ENCODE measurements at regions not wholly inside any gene's neighbourhood (a gene's known extent, or its start where the extent isn't known, plus 50 kb on each side); places are given as distances from the start of the nearest gene placed in this dataset.

DNA sequence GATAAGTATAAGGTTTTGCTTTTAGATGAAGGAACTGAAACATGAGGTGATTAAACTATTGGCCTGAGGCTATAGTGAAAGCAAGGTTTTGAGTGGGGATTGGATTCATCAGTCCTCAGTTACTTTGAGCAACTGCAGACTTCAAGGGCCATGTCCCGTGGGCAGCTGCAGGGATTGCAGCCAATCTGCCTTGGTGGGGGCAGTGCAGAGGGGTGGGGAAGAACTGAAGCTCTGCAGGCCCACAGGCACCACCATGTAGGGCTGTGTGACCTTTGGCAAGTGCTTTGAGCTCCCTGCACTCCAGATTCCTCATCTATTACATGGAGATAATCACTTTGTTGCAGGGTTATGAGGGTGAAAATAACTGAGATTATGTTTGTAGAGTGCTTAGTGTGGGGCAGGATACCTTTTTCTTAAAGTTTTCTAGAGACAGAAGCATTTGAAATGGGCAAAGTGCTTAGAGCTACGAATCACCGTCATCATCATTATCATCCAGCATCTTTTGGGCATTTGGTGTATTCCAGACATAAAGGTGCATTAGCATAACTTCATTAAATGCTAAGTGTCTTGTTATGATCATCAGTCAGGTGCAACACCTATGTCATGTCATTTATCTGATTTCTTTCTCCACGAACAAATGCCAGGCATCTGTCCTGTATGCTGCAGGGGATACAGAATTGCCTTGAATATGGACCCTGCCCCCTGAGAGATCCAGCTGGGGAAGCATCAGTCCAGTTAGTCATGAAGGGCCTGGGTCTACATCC, 72.1 kb upstream of the TENM4 start:
- TF ChIP-seq CTCF (IDR thresholded peaks at IDR 0.05; ENCODE audit: extremely low read depth, insufficient read depth, missing control alignments): no peak
- no peak for DNase-seq (ENCODE audit: low spot score)
- in situ Hi-C loops (cut with MboI; ENCODE audit: low pct_unique_long_range_greater_than_20kb, low sequenced_read_pairs, unreplicated experiment): no loop called here

GRCh38 chr11:79510960-79511359, 70.1 kb upstream of the TENM4 start:
- in situ Hi-C loops (cut with MboI; ENCODE audit: low pct_unique_long_range_greater_than_20kb, low sequenced_read_pairs, unreplicated experiment): no loop called here
- no peak for TF ChIP-seq CTCF (IDR thresholded peaks at IDR 0.05; ENCODE audit: extremely low read depth, insufficient read depth, missing control alignments)
- no peak for DNase-seq (ENCODE audit: low spot score)

DNA sequence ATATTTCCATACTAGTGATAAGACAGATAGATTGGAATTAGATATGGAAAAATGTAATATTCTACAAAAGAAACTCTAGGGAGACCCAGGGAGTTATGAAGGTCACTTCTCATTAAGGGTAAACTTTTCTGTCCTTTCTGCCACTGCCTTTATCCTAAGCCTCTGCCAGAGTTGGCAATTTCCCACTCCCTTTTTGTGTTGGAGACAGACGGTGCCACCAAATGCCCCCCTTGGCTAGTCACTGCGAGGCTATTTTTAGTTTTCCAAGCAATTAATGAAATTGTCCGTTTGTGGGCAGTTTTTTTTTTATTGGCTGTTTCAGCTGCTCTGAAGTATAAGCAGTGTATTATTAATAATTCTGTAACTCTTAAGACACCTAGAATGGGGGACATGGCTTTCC, 67.6 kb upstream of the TENM4 start:
- in situ Hi-C loops (cut with MboI; ENCODE audit: low pct_unique_long_range_greater_than_20kb, low sequenced_read_pairs, unreplicated experiment): no loop called here
- no peak for TF ChIP-seq CTCF (IDR thresholded peaks at IDR 0.05; ENCODE audit: extremely low read depth, insufficient read depth, missing control alignments)
- no peak for DNase-seq (ENCODE audit: low spot score)

DNA sequence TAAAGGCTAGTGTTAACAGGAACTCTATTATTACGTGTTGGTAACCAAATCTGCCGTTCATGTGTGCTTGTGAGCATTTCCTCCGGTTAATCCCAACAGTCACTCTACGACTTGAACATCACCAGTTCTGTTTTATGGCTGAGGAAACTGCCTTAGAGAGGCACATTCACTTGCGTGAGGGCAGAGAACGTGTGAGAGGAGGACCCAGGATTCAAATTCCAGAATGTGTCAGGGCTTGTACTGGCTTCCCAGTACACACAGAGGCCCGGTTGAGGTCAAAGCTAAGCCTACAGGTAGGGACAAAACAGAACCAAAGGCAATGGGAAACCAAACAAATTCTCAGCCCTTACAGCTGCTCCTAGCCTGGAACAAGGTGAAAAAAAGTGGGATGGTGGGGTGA, 66.9 kb upstream of the TENM4 start:
- in situ Hi-C loops (cut with MboI; ENCODE audit: low pct_unique_long_range_greater_than_20kb, low sequenced_read_pairs, unreplicated experiment): no loop called here
- no peak for DNase-seq (ENCODE audit: low spot score)
- TF ChIP-seq CTCF (IDR thresholded peaks at IDR 0.05; ENCODE audit: extremely low read depth, insufficient read depth, missing control alignments): no peak

- in situ Hi-C loops (cut with MboI; ENCODE audit: low pct_unique_long_range_greater_than_20kb, low sequenced_read_pairs, unreplicated experiment): no loop called here
- no peak for DNase-seq (ENCODE audit: low spot score)
Measured at GRCh38 chr11:79506734-79507344, 66.0 kb upstream of the TENM4 start.

DNA sequence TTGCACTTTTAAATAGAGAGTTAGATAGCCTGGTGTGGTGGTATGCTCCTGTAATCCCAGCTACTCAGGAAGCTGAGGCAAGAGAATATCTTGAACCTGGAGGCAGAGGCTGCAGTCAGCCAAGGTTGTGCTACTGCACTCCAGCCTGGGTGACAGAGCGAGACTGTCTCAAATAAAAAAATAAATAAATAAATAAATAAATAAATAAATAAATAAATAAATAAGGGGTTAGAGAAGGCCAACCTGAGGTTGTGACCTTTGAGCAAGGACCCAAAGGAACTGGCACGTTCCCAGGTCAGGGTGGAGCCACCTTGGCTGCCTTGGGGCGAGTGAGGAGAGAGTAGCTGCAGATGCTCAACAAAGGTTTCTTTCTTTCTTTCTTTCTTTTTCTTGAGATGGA, 65.3 kb upstream of the TENM4 start:
- no peak for TF ChIP-seq CTCF (IDR thresholded peaks at IDR 0.05; ENCODE audit: extremely low read depth, insufficient read depth, missing control alignments)
- in situ Hi-C loops (cut with MboI; ENCODE audit: low pct_unique_long_range_greater_than_20kb, low sequenced_read_pairs, unreplicated experiment): no loop called here
- DNase-seq (ENCODE audit: low spot score): no peak

More at GRCh38 chr11:79506734-79507344, 66.0 kb upstream of the TENM4 start:
- TF ChIP-seq CTCF (IDR thresholded peaks at IDR 0.05; ENCODE audit: extremely low read depth, insufficient read depth, missing control alignments): no peak

Data from GM13977 (cell line).